H9 (cell line): ENCODE measurements at regions not wholly inside any gene's neighbourhood (a gene's known extent, or its start where the extent isn't known, plus 50 kb on each side); places are given as distances from the start of the nearest gene placed in this dataset.

Source experiments
- DNase-seq: peaks from one replicate; pipeline ENCODE4 v3.0.0-alpha.2; 2017
- H2AFZ ChIP-seq: one replicate; pipeline ENCODE4 v1.6.1; 2013; ENCODE audit warnings: mild to moderate bottlenecking, low read length, control low read depth, moderate library complexity
- H2AK5ac ChIP-seq: 2 replicates; pipeline ENCODE4 v1.6.1; 2013; ENCODE audit warnings: low read length, control low read depth, mixed read lengths; ENCODE audit not compliant: insufficient read length
- H2BK120ac ChIP-seq: one replicate; pipeline ENCODE4 v1.6.1; 2013; ENCODE audit warnings: low read depth, mild to moderate bottlenecking, low read length, control low read depth, inconsistent platforms; ENCODE audit not compliant: poor library complexity, severe bottlenecking
- H2BK12ac ChIP-seq: 2 replicates; pipeline ENCODE4 v1.6.1; 2013; ENCODE audit warnings: low read length, control low read depth, mixed read lengths, low read depth; ENCODE audit not compliant: insufficient read length
- H2BK15ac ChIP-seq: 2 replicates; pipeline ENCODE4 v1.6.1; 2013; ENCODE audit warnings: low read depth, low read length, control low read depth
- H2BK20ac ChIP-seq: one replicate; pipeline ENCODE4 v1.6.1; 2013; ENCODE audit warnings: low read depth, mild to moderate bottlenecking, low read length, control low read depth, inconsistent platforms; ENCODE audit not compliant: poor library complexity, severe bottlenecking
- H2BK5ac ChIP-seq: 2 replicates; pipeline ENCODE4 v1.6.1; 2013; ENCODE audit warnings: low read length, control low read depth, mixed read lengths; ENCODE audit not compliant: insufficient read length
- H3K14ac ChIP-seq: 2 replicates; pipeline ENCODE4 v1.6.1; 2013; ENCODE audit warnings: low read length, control low read depth; ENCODE audit not compliant: insufficient read depth
- H3K18ac ChIP-seq: 2 replicates; pipeline ENCODE4 v1.6.1; 2013; ENCODE audit warnings: low read depth, mild to moderate bottlenecking, mixed read lengths, low read length, control low read depth; ENCODE audit not compliant: insufficient read length
- H3K23ac ChIP-seq: 2 replicates; pipeline ENCODE4 v1.6.1; 2013; ENCODE audit warnings: low read length, control low read depth, mixed read lengths, low read depth; ENCODE audit not compliant: insufficient read length
- H3K23me2 ChIP-seq: 2 replicates; pipeline ENCODE4 v1.6.1; 2013; ENCODE audit warnings: low read depth, mild to moderate bottlenecking, mixed read lengths, low read length, control low read depth; ENCODE audit not compliant: insufficient read length, poor library complexity, severe bottlenecking
- H3K27ac ChIP-seq: 2 replicates; pipeline ENCODE4 v1.5.1; 2013; ENCODE audit warnings: low read length, control low read depth, mixed read lengths, low read depth; ENCODE audit not compliant: insufficient read length
- H3K27me3 ChIP-seq: 2 replicates; pipeline ENCODE4 v1.6.1; 2013; ENCODE audit warnings: low read length, control low read depth, inconsistent platforms; ENCODE audit not compliant: insufficient read depth
- H3K4ac ChIP-seq: 2 replicates; pipeline ENCODE4 v1.6.1; 2013; ENCODE audit warnings: low read depth, mild to moderate bottlenecking, control low read depth, inconsistent platforms, low read length, moderate library complexity
- H3K4me1 ChIP-seq: 2 replicates; pipeline ENCODE4 v1.6.1; 2013; ENCODE audit warnings: low read length, control low read depth, inconsistent platforms; ENCODE audit not compliant: insufficient read depth
- H3K4me2 ChIP-seq: 2 replicates; pipeline ENCODE4 v1.6.1; 2013; ENCODE audit warnings: low read length, control low read depth, mixed read lengths; ENCODE audit not compliant: insufficient read length, insufficient read depth
- H3K56ac ChIP-seq: 2 replicates; pipeline ENCODE4 v1.6.1; 2013; ENCODE audit warnings: low read depth, mild to moderate bottlenecking, mixed read lengths, low read length, control low read depth; ENCODE audit not compliant: insufficient read length
- H3K79me1 ChIP-seq: 2 replicates; pipeline ENCODE4 v1.6.1; 2013; ENCODE audit warnings: low read depth, mild to moderate bottlenecking, moderate library complexity, low read length, control low read depth, inconsistent platforms; ENCODE audit not compliant: insufficient read depth, poor library complexity, severe bottlenecking
- H3K79me2 ChIP-seq: 2 replicates; pipeline ENCODE4 v1.6.1; 2013; ENCODE audit warnings: low read length, control low read depth, inconsistent platforms; ENCODE audit not compliant: insufficient read depth
- H3K9ac ChIP-seq: 2 replicates; pipeline ENCODE4 v1.6.1; 2013; ENCODE audit warnings: low read length, control low read depth, mixed read lengths; ENCODE audit not compliant: insufficient read length; ENCODE audit errors: extremely low read depth
- H3K9me3 ChIP-seq: one replicate; pipeline ENCODE4 v1.6.1; 2013; ENCODE audit warnings: low read depth, low read length, inconsistent platforms; ENCODE audit not compliant: control insufficient read depth
- H3T11ph ChIP-seq: one replicate; pipeline ENCODE4 v1.6.1; 2013; ENCODE audit warnings: mild to moderate bottlenecking, low read length, control low read depth, inconsistent platforms
- H4K20me1 ChIP-seq: one replicate; pipeline ENCODE4 v1.6.1; 2013; ENCODE audit not compliant: control insufficient read depth, insufficient read length, insufficient read depth
- H4K5ac ChIP-seq: 2 replicates; pipeline ENCODE4 v1.6.1; 2013; ENCODE audit warnings: low read depth, mild to moderate bottlenecking, mixed read lengths, low read length, control low read depth; ENCODE audit not compliant: insufficient read length
- H4K8ac ChIP-seq: replicated peaks from 2 replicates; pipeline ENCODE4 v1.6.1; 2013; ENCODE audit warnings: low read length, control low read depth, mixed read lengths, low read depth; ENCODE audit not compliant: insufficient read length
- H4K91ac ChIP-seq: 2 replicates; pipeline ENCODE4 v1.6.1; 2013; ENCODE audit warnings: low read depth, mild to moderate bottlenecking, moderate library complexity, mixed read lengths, low read length, control low read depth; ENCODE audit not compliant: insufficient read length
- H3K27ac Mint-ChIP-seq, 3 experiments: 2 replicates in 2 of 3; 3 replicates in 1 of 3; pipeline ENCODE4 v1.8.0; 2020 to 2021; ENCODE audit warnings: mixed read lengths in 3 of 3, mild to moderate bottlenecking in 1 of 3, moderate library complexity in 1 of 3
- H3K27me3 Mint-ChIP-seq: 2 replicates; pipeline ENCODE4 v1.8.0; 2021; ENCODE audit warnings: low read depth, mild to moderate bottlenecking, moderate library complexity, mixed read lengths
- H3K36me3 Mint-ChIP-seq, 3 experiments: 2 replicates in 2 of 3; 3 replicates in 1 of 3; pipeline ENCODE4 v1.8.0; 2020 to 2021; ENCODE audit warnings: low read depth in 3 of 3, mixed read lengths in 3 of 3; ENCODE audit not compliant: insufficient read depth in 1 of 3
- H3K4me1 Mint-ChIP-seq, 2 experiments: 2 replicates each; pipeline ENCODE4 v1.8.0; 2020; ENCODE audit warnings: mixed read lengths in 2 of 2
- H3K4me3 Mint-ChIP-seq, 2 experiments: 2 replicates in 1 of 2; 3 replicates in 1 of 2; pipeline ENCODE4 v1.8.0; 2020 to 2021; ENCODE audit warnings: mild to moderate bottlenecking in 2 of 2, mixed read lengths in 2 of 2, moderate library complexity in 1 of 2
- H3K9me3 Mint-ChIP-seq, 2 experiments: 2 replicates in 1 of 2; 3 replicates in 1 of 2; pipeline ENCODE4 v1.8.0; 2020; ENCODE audit warnings: mild to moderate bottlenecking in 2 of 2, mixed read lengths in 2 of 2, moderate library complexity in 1 of 2
- WGBS: extraction: QIAGEN DNeasy Blood & Tissue Kit; methylation state at CpG from one replicate; pipeline ENCODE4 v1.1.7; 2013; ENCODE audit warnings: missing lambda C conversion rate, low lambda C conversion rate, mixed read lengths; ENCODE audit not compliant: insufficient read length; ENCODE audit errors: extremely low coverage; 5-methylcytosine and 5-hydroxymethylcytosine counted together
- TF ChIP-seq, protein P1 (sequence below): fragments of 200-600 bp; sonication (generic); conservative IDR thresholded peaks from 3 replicates; pipeline ENCODE4 v1.8.0; 2021; ENCODE audit warnings: antibody characterized with exemption, mild to moderate bottlenecking

DNA sequence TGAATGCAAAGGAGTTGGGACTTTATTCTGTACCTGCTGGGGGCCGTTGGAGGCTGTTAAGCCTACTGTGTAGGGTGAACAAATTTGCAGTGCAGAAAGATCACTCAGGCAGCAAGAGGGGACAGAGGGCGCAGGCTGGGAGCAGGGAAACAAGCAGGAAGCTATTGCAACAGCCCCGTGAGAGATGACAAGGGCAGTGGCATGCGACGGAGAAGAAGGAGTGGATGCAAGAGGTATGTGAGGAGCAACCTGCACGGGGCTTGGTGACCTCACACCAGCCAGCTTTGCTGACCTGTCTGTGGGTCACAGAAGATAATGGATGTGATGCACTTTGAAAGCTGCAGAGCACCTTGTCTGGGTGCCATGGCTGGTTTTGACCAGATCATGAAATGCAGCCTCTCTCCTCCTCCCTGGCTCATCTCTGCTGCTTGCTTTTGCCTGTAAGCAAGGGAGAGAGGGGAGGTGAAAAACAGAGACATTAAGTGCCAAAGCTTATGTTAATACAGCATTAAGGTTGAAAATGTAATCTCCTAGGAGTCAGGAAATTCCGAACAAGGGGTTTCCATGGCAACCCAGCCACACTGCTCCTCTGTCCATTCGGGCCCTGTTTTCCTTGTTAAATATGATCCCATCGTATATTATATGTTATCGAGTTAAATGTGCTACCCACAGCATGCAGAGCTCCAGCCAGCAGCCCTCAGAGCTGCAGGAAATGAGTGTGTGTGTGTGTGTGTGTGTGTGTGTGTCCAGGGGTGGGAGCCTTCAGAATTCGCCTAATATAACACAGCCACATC, 314.3 kb upstream of the ZMIZ1 start:
- no peak overlapping the region for H3K9ac ChIP-seq
- no peak overlapping the region for H3T11ph ChIP-seq
- no peak overlapping the region for H2BK15ac ChIP-seq
- no peak overlapping the region for H4K5ac ChIP-seq
- H2AFZ ChIP-seq = no peak overlapping the region
- H2BK120ac ChIP-seq = no peak overlapping the region
- H3K79me2 ChIP-seq = no peaks in the 10 kb centered on the region
- H3K23me2 ChIP-seq = no peaks in the 10 kb centered on the region
- H3K79me1 ChIP-seq = no peaks in the 10 kb centered on the region
- no CpG with 5 or more reads among the region's 11 CpGs for WGBS
- DNase-seq = no peak
- H2BK12ac ChIP-seq = no peak overlapping the region
- Mint-ChIP-seq H3K4me3 (peak overlapping the region in 1 of 2 experiments; percentile 45; a peak in 2 of 5 replicates), H3K4me1 (peaks cover 34 to 36% of the 10 kb centered on the region in 2 experiments), H3K27ac (no peak overlapping the region; a peak in 1 of 7 replicates), H3K36me3 (no peaks in the 10 kb centered on the region), H3K27me3 (peaks cover 27% of the 10 kb centered on the region), H3K9me3 (no peaks in the 10 kb centered on the region)
- no peak overlapping the region for H4K91ac ChIP-seq
- no peaks in the 10 kb centered on the region; the same call in 1 of the 2 replicates for H3K27me3 ChIP-seq
- H3K56ac ChIP-seq = no peak overlapping the region
- 0 out of 2 replicates have a peak overlapping the region, but pooled peaks have one; percentile 0 for H3K14ac ChIP-seq
- H4K8ac ChIP-seq = no peak overlapping the region
- no peak overlapping the region for H3K18ac ChIP-seq
- H2BK5ac ChIP-seq = no peak overlapping the region
- H3K9me3 ChIP-seq = no peaks in the 10 kb centered on the region
- no peak overlapping the region for H3K4ac ChIP-seq
- H3K4me1 ChIP-seq = no peaks in the 10 kb centered on the region
- no peak overlapping the region for H2BK20ac ChIP-seq
- H2AK5ac ChIP-seq = no peak overlapping the region
- H3K27ac ChIP-seq = no peak overlapping the region
- H3K4me2 ChIP-seq = no peak overlapping the region
- no peaks in the 10 kb centered on the region for H4K20me1 ChIP-seq
- no peak overlapping the region for H3K23ac ChIP-seq
- TF ChIP-seq, protein P1, sequence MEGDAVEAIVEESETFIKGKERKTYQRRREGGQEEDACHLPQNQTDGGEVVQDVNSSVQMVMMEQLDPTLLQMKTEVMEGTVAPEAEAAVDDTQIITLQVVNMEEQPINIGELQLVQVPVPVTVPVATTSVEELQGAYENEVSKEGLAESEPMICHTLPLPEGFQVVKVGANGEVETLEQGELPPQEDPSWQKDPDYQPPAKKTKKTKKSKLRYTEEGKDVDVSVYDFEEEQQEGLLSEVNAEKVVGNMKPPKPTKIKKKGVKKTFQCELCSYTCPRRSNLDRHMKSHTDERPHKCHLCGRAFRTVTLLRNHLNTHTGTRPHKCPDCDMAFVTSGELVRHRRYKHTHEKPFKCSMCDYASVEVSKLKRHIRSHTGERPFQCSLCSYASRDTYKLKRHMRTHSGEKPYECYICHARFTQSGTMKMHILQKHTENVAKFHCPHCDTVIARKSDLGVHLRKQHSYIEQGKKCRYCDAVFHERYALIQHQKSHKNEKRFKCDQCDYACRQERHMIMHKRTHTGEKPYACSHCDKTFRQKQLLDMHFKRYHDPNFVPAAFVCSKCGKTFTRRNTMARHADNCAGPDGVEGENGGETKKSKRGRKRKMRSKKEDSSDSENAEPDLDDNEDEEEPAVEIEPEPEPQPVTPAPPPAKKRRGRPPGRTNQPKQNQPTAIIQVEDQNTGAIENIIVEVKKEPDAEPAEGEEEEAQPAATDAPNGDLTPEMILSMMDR = no peak
